ENCODE measurements at regions not wholly inside any gene's neighbourhood (a gene's known extent, or its start where the extent isn't known, plus 50 kb on each side); places are given as distances from the start of the nearest gene placed in this dataset.

DNA sequence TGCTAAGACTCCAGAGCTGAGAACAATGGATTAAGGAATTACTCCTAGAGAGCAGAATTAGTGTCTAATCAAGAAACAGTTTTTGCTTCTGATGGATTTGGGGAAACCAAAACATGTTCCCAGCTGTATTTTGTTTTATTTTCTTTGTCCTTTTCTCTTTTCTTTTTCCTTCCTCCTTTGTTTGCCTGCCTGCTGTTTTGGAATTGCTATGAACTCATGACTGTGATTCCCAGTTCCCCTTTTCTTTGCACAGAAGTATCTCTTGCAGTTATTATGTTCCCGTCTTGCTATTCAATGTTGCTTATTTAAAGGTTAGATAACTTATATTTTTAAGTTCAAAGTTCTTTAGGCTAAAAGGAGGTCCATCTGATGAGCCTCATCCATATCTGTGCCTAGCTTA, 77.0 kb upstream of the GBE1 start:
- TF ChIP-seq, protein P1, sequence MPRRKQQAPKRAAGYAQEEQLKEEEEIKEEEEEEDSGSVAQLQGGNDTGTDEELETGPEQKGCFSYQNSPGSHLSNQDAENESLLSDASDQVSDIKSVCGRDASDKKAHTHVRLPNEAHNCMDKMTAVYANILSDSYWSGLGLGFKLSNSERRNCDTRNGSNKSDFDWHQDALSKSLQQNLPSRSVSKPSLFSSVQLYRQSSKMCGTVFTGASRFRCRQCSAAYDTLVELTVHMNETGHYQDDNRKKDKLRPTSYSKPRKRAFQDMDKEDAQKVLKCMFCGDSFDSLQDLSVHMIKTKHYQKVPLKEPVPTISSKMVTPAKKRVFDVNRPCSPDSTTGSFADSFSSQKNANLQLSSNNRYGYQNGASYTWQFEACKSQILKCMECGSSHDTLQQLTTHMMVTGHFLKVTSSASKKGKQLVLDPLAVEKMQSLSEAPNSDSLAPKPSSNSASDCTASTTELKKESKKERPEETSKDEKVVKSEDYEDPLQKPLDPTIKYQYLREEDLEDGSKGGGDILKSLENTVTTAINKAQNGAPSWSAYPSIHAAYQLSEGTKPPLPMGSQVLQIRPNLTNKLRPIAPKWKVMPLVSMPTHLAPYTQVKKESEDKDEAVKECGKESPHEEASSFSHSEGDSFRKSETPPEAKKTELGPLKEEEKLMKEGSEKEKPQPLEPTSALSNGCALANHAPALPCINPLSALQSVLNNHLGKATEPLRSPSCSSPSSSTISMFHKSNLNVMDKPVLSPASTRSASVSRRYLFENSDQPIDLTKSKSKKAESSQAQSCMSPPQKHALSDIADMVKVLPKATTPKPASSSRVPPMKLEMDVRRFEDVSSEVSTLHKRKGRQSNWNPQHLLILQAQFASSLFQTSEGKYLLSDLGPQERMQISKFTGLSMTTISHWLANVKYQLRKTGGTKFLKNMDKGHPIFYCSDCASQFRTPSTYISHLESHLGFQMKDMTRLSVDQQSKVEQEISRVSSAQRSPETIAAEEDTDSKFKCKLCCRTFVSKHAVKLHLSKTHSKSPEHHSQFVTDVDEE (CRISPR knock-in tag; IDR thresholded peaks at IDR 0.05), result no peak
- TF ChIP-seq ZNF565 (CRISPR knock-in tag; conservative IDR thresholded peaks at IDR 0.05; ENCODE audit: low read depth), result no peak
- no peak for TF ChIP-seq BACH2 (CRISPR knock-in tag; IDR thresholded peaks at IDR 0.05; ENCODE audit: borderline replicate concordance)
- no peak for TF ChIP-seq ZNF8 (CRISPR knock-in tag; IDR thresholded peaks at IDR 0.05)
- TF ChIP-seq ESRRG (CRISPR knock-in tag; IDR thresholded peaks at IDR 0.05), result no peak
- TF ChIP-seq TCF4 (CRISPR knock-in tag; IDR thresholded peaks at IDR 0.05; ENCODE audit: borderline replicate concordance), result no peak
- TF ChIP-seq, protein P2, sequence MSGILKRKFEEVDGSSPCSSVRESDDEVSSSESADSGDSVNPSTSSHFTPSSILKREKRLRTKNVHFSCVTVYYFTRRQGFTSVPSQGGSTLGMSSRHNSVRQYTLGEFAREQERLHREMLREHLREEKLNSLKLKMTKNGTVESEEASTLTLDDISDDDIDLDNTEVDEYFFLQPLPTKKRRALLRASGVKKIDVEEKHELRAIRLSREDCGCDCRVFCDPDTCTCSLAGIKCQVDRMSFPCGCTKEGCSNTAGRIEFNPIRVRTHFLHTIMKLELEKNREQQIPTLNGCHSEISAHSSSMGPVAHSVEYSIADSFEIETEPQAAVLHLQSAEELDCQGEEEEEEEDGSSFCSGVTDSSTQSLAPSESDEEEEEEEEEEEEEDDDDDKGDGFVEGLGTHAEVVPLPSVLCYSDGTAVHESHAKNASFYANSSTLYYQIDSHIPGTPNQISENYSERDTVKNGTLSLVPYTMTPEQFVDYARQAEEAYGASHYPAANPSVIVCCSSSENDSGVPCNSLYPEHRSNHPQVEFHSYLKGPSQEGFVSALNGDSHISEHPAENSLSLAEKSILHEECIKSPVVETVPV (CRISPR knock-in tag; IDR thresholded peaks at IDR 0.05), result no peak
- TF ChIP-seq, protein P3, sequence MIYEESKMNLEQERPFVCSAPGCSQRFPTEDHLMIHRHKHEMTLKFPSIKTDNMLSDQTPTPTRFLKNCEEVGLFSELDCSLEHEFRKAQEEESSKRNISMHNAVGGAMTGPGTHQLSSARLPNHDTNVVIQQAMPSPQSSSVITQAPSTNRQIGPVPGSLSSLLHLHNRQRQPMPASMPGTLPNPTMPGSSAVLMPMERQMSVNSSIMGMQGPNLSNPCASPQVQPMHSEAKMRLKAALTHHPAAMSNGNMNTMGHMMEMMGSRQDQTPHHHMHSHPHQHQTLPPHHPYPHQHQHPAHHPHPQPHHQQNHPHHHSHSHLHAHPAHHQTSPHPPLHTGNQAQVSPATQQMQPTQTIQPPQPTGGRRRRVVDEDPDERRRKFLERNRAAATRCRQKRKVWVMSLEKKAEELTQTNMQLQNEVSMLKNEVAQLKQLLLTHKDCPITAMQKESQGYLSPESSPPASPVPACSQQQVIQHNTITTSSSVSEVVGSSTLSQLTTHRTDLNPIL (CRISPR knock-in tag; IDR thresholded peaks at IDR 0.05; ENCODE audit: low read depth), result no peak
- TF ChIP-seq ARNTL (CRISPR knock-in tag; IDR thresholded peaks at IDR 0.05; ENCODE audit: borderline replicate concordance, low read depth), result no peak
- TF ChIP-seq ZFP3 (CRISPR knock-in tag; IDR thresholded peaks at IDR 0.05), result no peak
- TF ChIP-seq GLIS3 (CRISPR knock-in tag; IDR thresholded peaks at IDR 0.05), result no peak
- no peak for ATAC-seq

- TF ChIP-seq ZFP30 (CRISPR knock-in tag; IDR thresholded peaks at IDR 0.05) (no peak), PPARA (CRISPR knock-in tag; IDR thresholded peaks at IDR 0.05; ENCODE audit: borderline replicate concordance) (no peak), ARNTL (CRISPR knock-in tag; IDR thresholded peaks at IDR 0.05; ENCODE audit: borderline replicate concordance, low read depth) (no peak), GLIS3 (CRISPR knock-in tag; IDR thresholded peaks at IDR 0.05) (no peak), POU6F1 (CRISPR knock-in tag; IDR thresholded peaks at IDR 0.05; ENCODE audit: borderline replicate concordance, low read depth) (no peak), ZNF8 (CRISPR knock-in tag; IDR thresholded peaks at IDR 0.05) (no peak), ZFP3 (CRISPR knock-in tag; IDR thresholded peaks at IDR 0.05) (no peak), CSDC2 (CRISPR knock-in tag; IDR thresholded peaks at IDR 0.05) (no peak), ESRRG (CRISPR knock-in tag; IDR thresholded peaks at IDR 0.05) (no peak), OSR1 (CRISPR knock-in tag; IDR thresholded peaks at IDR 0.05) (no peak), ZC3H10 (CRISPR knock-in tag; IDR thresholded peaks at IDR 0.05) (no peak), TOX (CRISPR knock-in tag; IDR thresholded peaks at IDR 0.05; ENCODE audit: borderline replicate concordance) (no peak), ZNF565 (CRISPR knock-in tag; conservative IDR thresholded peaks at IDR 0.05; ENCODE audit: low read depth) (no peak)
- TF ChIP-seq, protein P3 (CRISPR knock-in tag; IDR thresholded peaks at IDR 0.05; ENCODE audit: low read depth), result no peak
- TF ChIP-seq, protein P1 (CRISPR knock-in tag; IDR thresholded peaks at IDR 0.05), result no peak
- TF ChIP-seq, protein P2 (CRISPR knock-in tag; IDR thresholded peaks at IDR 0.05), result no peak
- ATAC-seq, result no peak
Measured at GRCh38 chr3:81837071-81837593, 75.7 kb upstream of the GBE1 start.
